ENCODE measurements at regions not wholly inside any gene's neighbourhood (a gene's known extent, or its start where the extent isn't known, plus 50 kb on each side); places are given as distances from the start of the nearest gene placed in this dataset.
A peak's percentile ranks its signal among the peaks of the same experiment; 100 is the strongest.

DNA sequence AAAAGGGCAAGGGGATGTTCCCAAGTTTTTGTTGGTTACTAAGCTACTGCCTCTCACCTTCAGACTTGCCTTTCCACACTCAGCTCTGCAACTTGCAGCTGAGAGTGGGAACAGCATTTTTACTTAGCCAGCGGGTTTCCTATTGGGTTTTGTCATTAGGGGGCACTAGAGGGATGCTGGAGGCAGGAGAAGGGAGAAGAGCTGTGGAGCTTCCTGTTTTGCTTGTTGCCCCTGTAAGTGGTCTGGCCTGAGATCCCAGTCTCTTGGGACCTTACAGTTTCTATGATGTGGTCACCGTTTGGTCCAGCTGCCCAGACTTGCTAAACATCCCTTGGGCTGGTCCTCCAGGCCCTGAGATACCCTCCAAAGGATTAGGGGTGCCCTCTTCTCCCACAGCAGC lies 209.6 kb upstream of the NLRP1 start:
- peak; percentile 42 for DNase-seq (ENCODE audit: low read depth)
- no peak overlapping the region for H3K4me3 ChIP-seq (ENCODE audit: low read depth, low read length)
- TF ChIP-seq, protein P1, sequence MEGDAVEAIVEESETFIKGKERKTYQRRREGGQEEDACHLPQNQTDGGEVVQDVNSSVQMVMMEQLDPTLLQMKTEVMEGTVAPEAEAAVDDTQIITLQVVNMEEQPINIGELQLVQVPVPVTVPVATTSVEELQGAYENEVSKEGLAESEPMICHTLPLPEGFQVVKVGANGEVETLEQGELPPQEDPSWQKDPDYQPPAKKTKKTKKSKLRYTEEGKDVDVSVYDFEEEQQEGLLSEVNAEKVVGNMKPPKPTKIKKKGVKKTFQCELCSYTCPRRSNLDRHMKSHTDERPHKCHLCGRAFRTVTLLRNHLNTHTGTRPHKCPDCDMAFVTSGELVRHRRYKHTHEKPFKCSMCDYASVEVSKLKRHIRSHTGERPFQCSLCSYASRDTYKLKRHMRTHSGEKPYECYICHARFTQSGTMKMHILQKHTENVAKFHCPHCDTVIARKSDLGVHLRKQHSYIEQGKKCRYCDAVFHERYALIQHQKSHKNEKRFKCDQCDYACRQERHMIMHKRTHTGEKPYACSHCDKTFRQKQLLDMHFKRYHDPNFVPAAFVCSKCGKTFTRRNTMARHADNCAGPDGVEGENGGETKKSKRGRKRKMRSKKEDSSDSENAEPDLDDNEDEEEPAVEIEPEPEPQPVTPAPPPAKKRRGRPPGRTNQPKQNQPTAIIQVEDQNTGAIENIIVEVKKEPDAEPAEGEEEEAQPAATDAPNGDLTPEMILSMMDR (IDR thresholded peaks at IDR 0.05; ENCODE audit: low read depth, low read length) = peak; percentile 38
- no peak for TF ChIP-seq MYC (IDR thresholded peaks at IDR 0.05; ENCODE audit: low read depth, low read length)

DNA sequence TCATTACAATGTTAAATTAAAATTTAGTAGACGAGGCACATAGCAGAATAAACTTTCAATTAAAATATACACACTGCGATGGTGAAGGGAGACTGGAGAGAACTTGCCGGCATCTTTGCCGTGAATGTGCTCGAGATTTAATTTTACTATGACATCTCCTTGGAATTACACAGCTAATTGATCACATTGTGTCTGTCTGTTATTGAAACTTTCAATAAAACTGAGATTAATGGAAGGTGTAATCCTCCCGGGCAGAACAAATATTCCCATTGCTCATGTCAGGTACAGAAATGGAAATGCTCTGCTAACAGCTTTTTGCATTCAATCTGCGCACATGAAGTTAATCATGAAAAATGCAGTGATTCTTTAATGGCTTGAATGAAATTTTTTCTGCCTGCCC lies 210.1 kb upstream of the NLRP1 start:
- no peak for DNase-seq (ENCODE audit: low read depth)
- TF ChIP-seq, protein P1 (IDR thresholded peaks at IDR 0.05; ENCODE audit: low read depth, low read length) = no peak
- TF ChIP-seq MYC (IDR thresholded peaks at IDR 0.05; ENCODE audit: low read depth, low read length) (no peak), POLR2A (IDR thresholded peaks at IDR 0.05; ENCODE audit: extremely low read depth, insufficient read length) (no peak)
- TF ChIP-seq, protein P2, sequence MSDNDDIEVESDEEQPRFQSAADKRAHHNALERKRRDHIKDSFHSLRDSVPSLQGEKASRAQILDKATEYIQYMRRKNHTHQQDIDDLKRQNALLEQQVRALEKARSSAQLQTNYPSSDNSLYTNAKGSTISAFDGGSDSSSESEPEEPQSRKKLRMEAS (IDR thresholded peaks at IDR 0.05; ENCODE audit: low read depth, low read length) = no peak
- H3K4me3 ChIP-seq (ENCODE audit: low read depth, low read length) = no peak overlapping the region

DNA sequence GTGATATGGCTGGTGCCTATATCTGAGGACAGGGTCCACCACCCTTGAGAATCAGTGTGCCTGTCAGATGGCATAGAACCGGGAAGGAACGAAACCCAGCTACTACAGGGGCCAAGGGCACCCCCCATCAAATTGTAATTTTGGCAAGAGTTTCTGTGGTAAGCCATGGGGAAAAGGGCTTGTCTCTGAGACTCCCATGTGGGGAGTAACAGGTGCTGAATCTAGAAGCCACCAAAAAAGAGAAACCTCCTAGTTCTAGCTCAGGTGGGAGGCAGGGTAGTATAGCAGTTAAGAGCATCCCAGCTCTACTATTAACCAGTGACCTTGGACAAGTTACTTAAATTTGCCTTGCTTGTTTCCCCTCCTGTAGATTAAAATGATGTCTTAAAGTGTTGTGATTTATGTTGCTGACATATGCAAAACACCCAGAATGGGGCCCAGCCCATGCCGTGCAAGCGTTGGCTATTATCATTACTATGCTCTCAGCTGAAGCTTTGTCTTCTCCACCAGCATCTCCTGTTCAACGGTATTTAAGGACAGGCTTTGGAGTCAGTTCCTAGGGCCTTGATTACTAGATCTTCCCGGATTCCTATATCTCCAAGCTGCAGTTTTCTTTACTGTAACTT lies 210.7 kb upstream of the NLRP1 start:
- H3K4me3 ChIP-seq (ENCODE audit: low read depth, low read length) = no peak overlapping the region
- TF ChIP-seq POLR2A (IDR thresholded peaks at IDR 0.05; ENCODE audit: extremely low read depth, insufficient read length) = no peak
- no peak for TF ChIP-seq MYC (IDR thresholded peaks at IDR 0.05; ENCODE audit: low read depth, low read length)
- TF ChIP-seq, protein P1 (IDR thresholded peaks at IDR 0.05; ENCODE audit: low read depth, low read length) = no peak
- TF ChIP-seq, protein P2 (IDR thresholded peaks at IDR 0.05; ENCODE audit: low read depth, low read length) = no peak
- DNase-seq (ENCODE audit: low read depth) = no peak

DNA sequence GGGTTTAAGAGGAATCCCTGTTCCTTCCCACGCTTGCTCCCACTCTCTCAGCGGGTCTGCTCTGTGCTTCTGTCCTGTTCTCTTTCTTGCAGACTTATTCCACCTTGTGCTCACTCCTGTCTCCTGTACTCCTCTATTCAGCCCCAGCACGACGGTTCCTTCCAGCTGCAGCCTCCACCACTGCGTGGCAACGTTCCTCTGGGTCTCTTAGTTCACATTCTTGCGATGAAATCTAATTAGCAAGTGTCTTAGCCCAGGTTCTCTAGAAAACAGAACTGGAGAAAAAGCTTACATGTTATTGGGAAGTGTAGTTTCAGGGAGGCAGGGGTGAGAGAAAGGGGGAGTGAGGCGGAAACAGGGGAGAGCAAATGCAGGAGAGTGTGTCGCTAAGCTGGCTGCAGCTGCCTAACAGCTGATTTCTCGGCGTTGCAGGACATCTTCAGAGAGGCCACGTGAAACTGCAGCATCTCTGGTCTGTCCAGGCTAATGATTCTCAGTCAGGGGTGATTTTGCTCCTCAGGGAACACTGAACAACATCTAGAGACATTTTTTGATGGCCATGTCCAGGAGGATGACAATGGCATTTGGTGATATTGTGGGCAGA lies 213.2 kb upstream of the NLRP1 start:
- DNase-seq (ENCODE audit: low read depth) = no peak
- TF ChIP-seq, protein P1 (IDR thresholded peaks at IDR 0.05; ENCODE audit: low read depth, low read length) = no peak
- TF ChIP-seq, protein P2 (IDR thresholded peaks at IDR 0.05; ENCODE audit: low read depth, low read length) = no peak

DNA sequence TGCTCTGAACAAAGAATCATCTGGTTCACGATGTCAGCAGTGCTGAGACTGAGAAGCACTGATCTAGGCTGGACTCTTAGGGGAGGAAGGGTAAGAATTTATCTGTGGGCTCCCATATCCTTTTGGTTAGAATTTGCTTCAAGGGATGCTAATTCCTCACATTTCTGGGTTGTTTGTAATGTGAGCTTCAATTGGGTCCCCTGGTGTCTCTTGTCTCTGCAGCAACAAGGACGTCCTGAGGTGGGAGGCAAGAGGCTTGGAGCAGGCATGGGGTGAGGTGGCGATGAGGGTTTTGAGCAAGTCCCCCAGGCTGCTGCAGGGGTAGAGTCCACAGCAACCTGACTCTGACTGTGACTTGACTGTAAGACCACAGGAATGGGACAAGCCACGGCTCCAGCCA lies 213.8 kb upstream of the NLRP1 start:
- no peak for DNase-seq (ENCODE audit: low read depth)
- H3K4me3 ChIP-seq (ENCODE audit: low read depth, low read length) = no peak overlapping the region
- TF ChIP-seq, protein P1 (IDR thresholded peaks at IDR 0.05; ENCODE audit: low read depth, low read length) = no peak
- TF ChIP-seq POLR2A (IDR thresholded peaks at IDR 0.05; ENCODE audit: extremely low read depth, insufficient read length) (no peak), MYC (IDR thresholded peaks at IDR 0.05; ENCODE audit: low read depth, low read length) (no peak)

More for the DNA sequence above, 213.2 kb upstream of the NLRP1 start:
- no peak overlapping the region for H3K4me3 ChIP-seq (ENCODE audit: low read depth, low read length)

DNA sequence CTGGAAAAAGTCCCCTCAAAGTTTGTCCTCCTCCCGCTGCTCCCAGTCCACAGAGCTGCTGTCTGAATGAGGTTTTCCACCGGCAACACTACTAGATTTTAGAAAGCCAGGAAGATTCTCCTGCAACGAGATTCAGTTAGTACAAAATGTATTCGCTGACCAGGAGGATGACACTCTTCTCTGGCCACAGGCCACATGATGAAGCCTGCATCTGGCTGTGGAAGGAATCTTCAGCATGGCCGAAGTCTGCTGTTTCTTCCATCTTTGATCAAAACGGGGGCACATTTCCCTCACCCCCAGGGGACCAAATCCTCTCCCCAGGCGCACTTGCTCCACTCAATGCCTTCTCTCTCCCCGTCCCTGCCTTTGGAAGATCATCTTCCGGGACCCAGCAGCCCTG lies 215.8 kb upstream of the NLRP1 start:
- TF ChIP-seq MYC (IDR thresholded peaks at IDR 0.05; ENCODE audit: low read depth, low read length) (no peak), POLR2A (IDR thresholded peaks at IDR 0.05; ENCODE audit: extremely low read depth, insufficient read length) (no peak)
- TF ChIP-seq, protein P1 (IDR thresholded peaks at IDR 0.05; ENCODE audit: low read depth, low read length) = no peak
- TF ChIP-seq, protein P2 (IDR thresholded peaks at IDR 0.05; ENCODE audit: low read depth, low read length) = no peak
- no peak overlapping the region for H3K4me3 ChIP-seq (ENCODE audit: low read depth, low read length)
- no peak for DNase-seq (ENCODE audit: low read depth)

Measured in NB4 (cell line).